ENCODE measurements at regions not wholly inside any gene's neighbourhood (a gene's known extent, or its start where the extent isn't known, plus 50 kb on each side); places are given as distances from the start of the nearest gene placed in this dataset.
A peak's percentile ranks its signal among the peaks of the same experiment; 100 is the strongest.

GRCh38 chr20:6831461-6831860 lies 64.0 kb downstream of the BMP2 start:
- DNase-seq: no peak

GRCh38 chr20:6832811-6833210 lies 65.3 kb downstream of the BMP2 start:
- no peak for DNase-seq

DNA sequence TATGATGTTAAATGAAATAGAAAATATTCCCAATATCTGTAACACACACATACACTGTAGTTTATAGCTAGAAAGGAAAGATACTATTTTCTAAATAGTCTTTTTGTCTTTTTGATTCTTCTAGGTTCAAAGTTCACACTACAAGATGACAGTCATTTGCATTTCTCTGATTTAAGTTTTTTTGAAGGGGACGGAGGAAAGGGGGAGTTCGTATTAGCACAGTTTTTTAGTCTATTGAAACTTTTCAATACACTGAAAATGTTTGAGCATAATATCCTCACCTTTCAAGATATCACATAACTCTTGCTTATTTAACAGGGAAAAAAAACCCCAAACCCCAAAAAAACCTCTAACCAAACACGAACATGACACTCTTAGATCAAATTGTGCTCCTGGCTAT lies 68.1 kb downstream of the BMP2 start:
- no peak for DNase-seq

GRCh38 chr20:6836821-6837374 lies 69.4 kb downstream of the BMP2 start:
- DNase-seq: no peak

DNA sequence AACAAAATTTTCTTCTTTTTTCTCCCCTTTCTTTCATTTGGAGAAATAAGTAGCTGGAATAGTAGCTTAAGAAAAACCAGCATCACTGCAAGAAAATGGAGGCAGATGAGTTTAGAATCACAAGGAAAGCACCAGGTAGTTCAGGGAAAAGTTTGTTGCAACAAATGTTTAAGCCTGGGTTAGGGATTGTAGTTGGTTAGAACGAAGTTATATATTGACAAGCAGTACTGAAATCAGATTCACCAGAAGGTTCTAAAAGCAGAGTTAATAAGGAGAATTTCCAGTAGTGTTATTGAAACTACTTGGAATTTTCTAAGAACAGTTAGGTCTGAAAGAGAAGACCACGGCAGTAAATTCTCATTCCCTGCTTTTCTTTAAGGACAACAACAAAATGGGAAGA lies 70.2 kb downstream of the BMP2 start:
- DNase-seq: no peak

DNA sequence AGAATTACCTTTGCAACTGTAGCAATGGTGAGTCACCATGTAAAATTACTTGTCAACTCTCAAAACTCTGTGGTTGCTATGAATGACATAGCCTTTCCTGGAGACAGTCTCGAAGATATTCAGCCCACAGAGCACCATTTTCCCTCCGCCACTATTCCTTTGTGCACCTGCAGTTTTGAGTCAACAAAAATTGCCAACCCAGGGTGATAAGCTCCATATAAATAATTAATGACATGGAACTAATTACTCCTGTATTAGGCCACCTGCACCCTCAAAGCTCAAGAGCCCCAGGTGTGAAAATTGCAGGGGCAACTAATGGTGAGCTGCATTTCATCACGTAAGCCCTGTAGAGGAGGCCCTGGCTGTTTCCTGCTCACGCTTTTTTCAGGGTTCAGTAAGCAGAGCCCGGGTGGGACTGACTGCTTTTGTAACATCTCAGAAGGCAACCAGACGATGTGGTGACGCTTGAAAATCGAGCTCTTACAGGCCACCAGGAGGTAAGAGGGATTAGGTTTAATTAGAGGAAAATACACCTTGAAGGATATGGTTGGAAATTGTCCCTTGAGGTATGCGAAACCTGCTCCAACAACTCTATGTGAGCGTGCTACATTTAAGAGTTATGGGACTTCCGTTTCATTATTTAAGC lies 70.8 kb downstream of the BMP2 start:
- peak; percentile 92 for DNase-seq

GRCh38 chr20:6841128-6841527 lies 73.6 kb downstream of the BMP2 start:
- no peak for DNase-seq

DNA sequence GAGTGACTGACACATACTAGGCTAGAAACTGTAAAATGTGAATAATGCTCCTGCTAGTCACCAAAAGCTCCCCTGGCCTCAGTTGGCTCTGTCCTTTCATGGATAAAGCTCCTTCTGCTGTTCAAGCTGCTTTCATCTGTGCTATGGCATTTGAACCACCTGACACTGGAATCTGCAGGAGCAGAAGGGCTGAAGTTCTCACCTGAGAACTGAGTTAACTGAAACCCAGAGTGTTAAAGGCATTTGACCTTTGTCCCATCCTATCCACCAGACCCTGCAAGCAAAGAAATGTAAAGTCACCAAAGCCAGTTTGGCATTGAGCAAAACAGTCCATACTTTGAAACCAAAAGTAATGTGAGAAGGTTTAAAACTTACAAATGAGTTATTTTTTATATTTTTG lies 77.7 kb downstream of the BMP2 start:
- DNase-seq: no peak

GRCh38 chr20:6848041-6848440 lies 80.6 kb downstream of the BMP2 start:
- DNase-seq: no peak

GRCh38 chr20:6848992-6849391 lies 81.5 kb downstream of the BMP2 start:
- DNase-seq: no peak

- no peak for DNase-seq
These were observed 83.7 kb downstream of the BMP2 start for GRCh38 chr20:6851136-6851535.

- DNase-seq: no peak
These were observed 85.0 kb downstream of the BMP2 start for GRCh38 chr20:6852478-6852877.

DNA sequence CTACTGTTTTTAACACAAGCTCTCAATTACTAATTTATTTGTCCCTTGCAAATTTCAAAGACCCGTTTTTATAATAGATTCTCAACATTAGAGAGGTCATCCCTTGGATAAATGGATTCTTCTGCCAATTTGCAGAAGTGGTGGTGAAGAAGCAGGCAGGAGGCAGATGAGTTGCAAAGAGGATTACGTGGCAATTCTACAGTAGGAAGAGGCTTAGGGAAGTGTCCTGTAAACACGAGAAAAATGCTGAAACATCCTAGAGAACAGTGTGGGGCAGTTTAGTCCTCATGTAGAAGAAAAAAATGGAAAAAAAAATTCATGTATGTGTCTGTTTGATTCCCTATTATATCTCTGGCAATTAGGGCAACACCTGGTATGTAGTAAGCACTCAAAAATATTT lies 87.6 kb downstream of the BMP2 start:
- no peak for DNase-seq

DNA sequence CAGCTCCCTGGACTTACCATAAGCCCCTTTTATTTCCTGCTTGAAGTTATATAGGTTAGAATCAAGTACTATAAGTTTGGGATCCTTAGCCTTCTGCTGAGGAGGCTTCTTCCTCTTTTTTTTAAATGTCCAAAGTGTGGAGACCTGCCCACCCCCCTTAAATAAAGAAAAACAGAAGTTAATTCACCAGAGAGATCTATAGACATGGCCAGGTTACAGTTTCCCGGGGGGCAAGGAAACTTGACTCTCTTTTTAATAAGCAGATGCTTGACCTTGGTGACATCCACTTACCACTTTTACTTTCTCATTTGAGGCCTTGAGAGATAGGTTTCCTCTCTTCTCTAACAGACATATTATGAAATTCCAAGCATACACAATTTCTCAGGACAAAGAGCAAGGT lies 88.3 kb downstream of the BMP2 start:
- DNase-seq: no peak

DNA sequence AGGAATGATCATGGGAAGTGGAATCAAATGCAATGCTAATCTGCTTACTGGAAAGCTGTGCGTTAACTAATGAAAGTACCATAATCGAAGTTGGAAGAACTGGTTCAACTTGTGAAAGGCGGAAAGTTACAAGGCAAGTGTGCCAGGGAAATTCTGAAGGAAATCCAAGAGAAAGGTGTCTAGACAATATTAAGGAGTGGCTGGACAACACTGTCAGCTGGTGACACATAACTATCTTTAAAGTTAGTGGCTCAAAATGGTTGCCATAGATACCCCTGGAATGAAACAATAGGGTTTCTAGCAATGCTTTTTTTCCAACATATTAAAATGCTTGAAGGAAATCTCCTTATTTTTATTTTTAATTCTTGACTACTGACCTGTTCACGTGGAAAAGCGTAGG lies 90.4 kb downstream of the BMP2 start:
- DNase-seq: no peak

GRCh38 chr20:6863355-6863754 lies 95.9 kb downstream of the BMP2 start:
- no peak for DNase-seq

DNA sequence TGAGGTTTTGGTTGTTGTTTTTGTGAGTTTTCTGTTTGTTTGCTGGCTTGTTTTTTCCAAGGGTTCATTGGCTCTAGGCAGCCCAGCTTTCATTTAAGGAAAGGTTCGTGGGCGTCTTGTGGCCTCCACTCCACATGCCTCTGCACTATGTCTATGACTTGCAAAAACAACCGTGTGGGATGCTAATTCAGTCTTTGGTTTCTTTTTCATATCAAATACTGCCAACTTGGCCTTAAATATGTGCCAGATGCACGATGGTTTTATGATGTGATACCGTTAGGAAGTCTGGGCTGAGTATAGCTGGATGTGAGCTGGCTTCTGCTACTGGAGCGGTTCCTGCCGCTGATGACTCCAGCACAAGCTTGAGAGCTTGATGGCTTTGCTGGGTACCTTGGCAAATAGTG lies 96.3 kb downstream of the BMP2 start:
- no peak for DNase-seq

DNA sequence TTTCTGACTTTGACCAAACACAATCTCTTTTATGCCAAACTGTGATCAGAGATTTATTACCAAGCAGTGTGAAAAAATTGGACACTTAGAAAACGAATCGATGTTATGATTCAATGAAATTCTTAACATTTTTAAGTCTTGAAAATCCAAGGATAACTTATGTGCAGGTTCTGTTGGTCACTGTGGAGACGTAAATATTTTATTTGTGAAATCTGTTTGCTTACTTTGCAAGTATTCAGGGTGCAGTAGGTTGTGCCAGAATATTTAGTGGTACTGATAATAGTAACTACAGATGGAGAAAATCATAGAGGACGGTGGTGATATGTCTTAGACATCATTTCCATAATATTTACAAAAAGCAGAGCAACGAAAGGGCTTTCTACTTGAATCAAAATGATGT lies 97.3 kb downstream of the BMP2 start:
- DNase-seq: no peak

- no peak for DNase-seq
These were observed 99.3 kb downstream of the BMP2 start for GRCh38 chr20:6866741-6867140.

DNA sequence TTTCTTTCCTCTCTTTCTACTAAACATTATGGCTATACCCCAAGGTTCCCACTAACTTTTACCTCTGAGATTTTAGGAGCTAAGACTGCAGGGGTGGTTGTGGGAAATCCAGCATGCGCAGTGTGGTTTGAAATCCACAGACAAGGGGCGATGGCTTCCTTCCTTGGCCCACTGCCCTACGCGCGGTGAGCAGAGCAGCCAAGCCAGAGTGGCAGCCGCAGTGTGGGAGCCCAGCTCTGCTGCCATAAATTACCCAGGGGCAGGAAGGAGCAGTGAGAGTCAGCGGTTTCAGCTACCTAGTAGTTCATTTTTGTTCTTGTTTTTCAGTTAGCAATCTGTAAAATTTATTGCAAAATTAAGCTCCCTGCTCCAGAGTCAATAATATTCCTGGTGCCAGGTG lies 101.4 kb downstream of the BMP2 start:
- no peak for DNase-seq

DNA sequence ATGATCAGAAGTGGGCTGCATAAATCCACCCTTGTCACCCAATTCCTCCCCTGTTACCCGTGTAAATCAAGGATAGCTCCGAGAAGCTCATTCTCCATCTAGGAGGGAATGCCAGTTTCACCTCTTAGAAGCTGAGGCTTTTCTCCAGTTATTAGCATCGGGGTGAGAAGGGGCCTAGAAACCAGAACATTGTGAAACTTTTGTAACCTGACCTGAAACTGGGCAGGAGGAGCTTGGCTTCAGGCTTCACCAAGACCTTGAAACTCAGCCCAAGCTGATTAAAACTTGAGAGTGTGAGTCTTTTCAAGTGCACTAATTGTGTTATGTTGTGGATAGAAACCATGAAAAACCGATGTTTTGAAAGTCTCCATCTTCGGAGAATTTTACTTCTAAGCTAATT lies 103.1 kb downstream of the BMP2 start:
- DNase-seq: no peak

DNA sequence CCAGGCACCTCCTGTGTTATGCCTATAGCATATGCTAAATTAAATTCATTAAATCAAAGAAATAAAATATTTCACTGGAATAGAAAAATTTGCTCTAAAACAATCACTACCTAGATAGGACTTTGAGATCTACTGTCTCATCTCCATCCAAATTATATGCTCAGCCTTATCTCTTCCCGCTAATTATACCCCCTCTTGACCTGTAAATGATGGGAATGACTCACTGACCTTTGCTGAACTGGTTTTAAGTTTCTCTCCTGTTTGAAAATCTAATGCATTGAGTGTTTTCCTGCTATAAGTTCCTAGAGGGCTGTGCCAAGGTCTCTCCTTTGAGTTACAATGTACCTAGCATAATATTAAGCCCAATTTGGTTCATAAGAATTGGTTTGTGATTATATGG lies 110.1 kb downstream of the BMP2 start:
- no peak for DNase-seq

- no peak for DNase-seq
These were observed 115.2 kb downstream of the BMP2 start for GRCh38 chr20:6882561-6883291.

GRCh38 chr20:6884114-6884513 lies 116.6 kb downstream of the BMP2 start:
- DNase-seq: no peak

Data from NCI-H748 treated with DMSO at 0.1 percent for 48 hours (cell line).